GM10248 (cell line): ENCODE measurements at regions not wholly inside any gene's neighbourhood (a gene's known extent, or its start where the extent isn't known, plus 50 kb on each side); places are given as distances from the start of the nearest gene placed in this dataset.

ENCODE experiments used
- CTCF ChIA-PET: fragments of 300-600 bp; sonication (Branson Sonifier 250); formaldehyde crosslinking; extraction: SDS; loops from one replicate; lab custom pipeline; 2021; ENCODE audit warnings: antibody characterized with exemption; lab: Yijun Ruan, JAX
- POLR2A ChIA-PET: fragments of 350-650 bp; sonication (Branson Sonifier 250); formaldehyde crosslinking; extraction: SDS; loops from one replicate; lab custom pipeline; 2020; ENCODE audit warnings: antibody characterized with exemption; lab: Yijun Ruan, JAX
- DNase-seq: peaks from one replicate; pipeline ENCODE4 v3.0.0; 2012; ENCODE audit errors: extremely low spot score
- CTCF ChIP-seq: IDR thresholded peaks from 2 replicates; pipeline ENCODE4 v1.5.1; 2012; ENCODE audit warnings: mild to moderate bottlenecking, low read depth; ENCODE audit errors: extremely low read depth, missing control alignments, control extremely low read depth

GRCh38 chr12:58341791-58342190, 400.4 kb downstream of the ATP23 start:
- POLR2A ChIA-PET, result no interaction called here
- DNase-seq, result no peak
- TF ChIP-seq CTCF, result no peak
- CTCF ChIA-PET, result interaction anchor here (1.1 to 1.2 kb wide), 2 partner anchors 102 to 808 kb away, joined by 3 to 5 read pairs; no protein-coding TSS in a partner anchor

GRCh38 chr12:58342736-58343135, 401.4 kb downstream of the ATP23 start:
- no peak for TF ChIP-seq CTCF
- POLR2A ChIA-PET, result no interaction called here
- no peak for DNase-seq
- CTCF ChIA-PET, result interaction anchor here (1.1 kb wide), 1 partner anchor 101 kb away, joined by 5 read pairs; no protein-coding TSS in a partner anchor

- ChIA-PET POLR2A (no interaction called here), CTCF (interaction anchor here (1.2 to 1.9 kb wide), 4 partner anchors 14 to 804 kb away, joined by 5 to 11 read pairs (median 7); no protein-coding TSS in a partner anchor)
- peak; percentile 25 for DNase-seq
- peak; percentile 74 for TF ChIP-seq CTCF
Measured at GRCh38 chr12:58346032-58346632, 404.8 kb downstream of the ATP23 start.

- CTCF ChIA-PET, result interaction anchor here (1.2 to 2.0 kb wide), 6 partner anchors 12 to 803 kb away, joined by 4 to 11 read pairs (median 6); no protein-coding TSS in a partner anchor
- DNase-seq, result no peak
- POLR2A ChIA-PET, result no interaction called here
- no peak for TF ChIP-seq CTCF
Measured at GRCh38 chr12:58347188-58347587, 405.8 kb downstream of the ATP23 start.

GRCh38 chr12:58347691-58348090, 406.3 kb downstream of the ATP23 start:
- CTCF ChIA-PET, result interaction anchor here (1.2 to 3.1 kb wide), 6 partner anchors 11 to 802 kb away, joined by 4 to 17 read pairs (median 8); no protein-coding TSS in a partner anchor
- no peak for DNase-seq
- POLR2A ChIA-PET, result no interaction called here
- TF ChIP-seq CTCF, result no peak

GRCh38 chr12:58349161-58349560, 407.8 kb downstream of the ATP23 start:
- ChIA-PET POLR2A (no interaction called here), CTCF (interaction anchor here (1.1 to 3.1 kb wide), 4 partner anchors 10 to 801 kb away, joined by 3 to 17 read pairs (median 4); no protein-coding TSS in a partner anchor)
- no peak for DNase-seq
- TF ChIP-seq CTCF, result no peak

GRCh38 chr12:58356794-58357193, 415.4 kb downstream of the ATP23 start:
- TF ChIP-seq CTCF, result no peak
- CTCF ChIA-PET, result no interaction called here
- POLR2A ChIA-PET, result no interaction called here
- no peak for DNase-seq
